Type B pancreatic cell (in vitro differentiated cells): ENCODE measurements at regions not wholly inside any gene's neighbourhood (a gene's known extent, or its start where the extent isn't known, plus 50 kb on each side); places are given as distances from the start of the nearest gene placed in this dataset.

Experiments
- DNase-seq: peaks from one replicate; pipeline ENCODE4 v3.0.0; 2021; ENCODE audit warnings: mixed read lengths; ENCODE audit not compliant: unreplicated experiment; ENCODE audit errors: extremely low spot score
- H3K27ac Mint-ChIP-seq: 2 replicates; pipeline ENCODE4 v1.8.0; 2021; ENCODE audit warnings: mild to moderate bottlenecking, mixed read lengths
- H3K27me3 Mint-ChIP-seq: 2 replicates; pipeline ENCODE4 v1.8.0; 2021; ENCODE audit warnings: mixed read lengths
- H3K36me3 Mint-ChIP-seq: 2 replicates; pipeline ENCODE4 v1.8.0; 2021; ENCODE audit warnings: mixed read lengths
- H3K4me1 Mint-ChIP-seq: one replicate; pipeline ENCODE4 v1.8.0; 2021; ENCODE audit warnings: mixed read lengths; ENCODE audit not compliant: unreplicated experiment
- H3K4me3 Mint-ChIP-seq: 2 replicates; pipeline ENCODE4 v1.8.0; 2021; ENCODE audit warnings: mild to moderate bottlenecking, mixed read lengths
- H3K9me3 Mint-ChIP-seq: 2 replicates; pipeline ENCODE4 v1.8.0; 2021; ENCODE audit warnings: mixed read lengths
- TF ChIP-seq, protein P1 (sequence below): fragments of 200-600 bp; sonication (generic); conservative IDR thresholded peaks from 2 replicates; pipeline ENCODE4 v1.5.0; 2021; ENCODE audit warnings: antibody characterized with exemption, mild to moderate bottlenecking

DNA sequence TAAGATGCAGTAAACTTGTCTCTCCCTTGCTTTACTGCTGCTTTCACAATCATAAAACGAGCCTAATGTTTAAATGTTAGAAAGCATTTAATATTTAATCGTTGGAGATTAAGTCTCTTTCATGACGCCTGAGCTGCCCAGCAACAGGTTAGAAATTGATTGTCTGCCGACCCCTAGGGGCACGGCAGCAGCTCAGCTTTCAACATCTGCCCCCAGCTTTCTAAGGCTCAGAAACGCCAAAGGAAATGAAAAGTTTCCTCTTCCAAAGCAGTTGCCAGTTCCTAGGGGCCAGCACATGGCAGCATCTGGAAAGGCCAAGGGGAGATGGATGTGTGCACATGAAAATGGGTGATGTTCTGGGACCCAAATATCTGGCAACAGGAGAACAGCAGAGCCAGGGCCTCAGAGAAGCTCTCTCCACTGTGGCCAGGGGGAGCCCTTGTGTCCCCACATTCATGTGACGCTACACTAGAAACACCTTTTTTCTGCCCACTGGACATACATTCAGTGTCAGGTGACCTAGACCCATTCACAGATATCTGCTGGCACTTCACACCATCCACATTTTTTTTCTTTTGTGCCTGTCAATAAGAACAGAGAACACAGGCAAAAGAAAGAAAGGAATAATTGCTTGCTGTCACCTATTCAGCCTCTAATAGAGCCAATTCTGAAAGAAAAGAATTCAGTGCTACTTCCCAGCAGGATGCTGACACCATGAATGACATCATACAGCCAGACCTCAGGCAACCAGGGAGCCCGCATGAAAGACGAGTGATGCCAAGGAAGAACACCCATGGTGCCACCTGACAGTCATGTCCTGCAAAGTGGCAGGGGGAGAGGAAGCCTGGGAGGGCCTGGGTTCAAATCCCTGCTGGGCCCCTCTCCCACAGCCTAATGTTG, 205.0 kb upstream of the TAS2R1 start:
- no peak for DNase-seq
- Mint-ChIP-seq H3K27ac (no peak overlapping the region), H3K27me3 (peaks cover 26% of the 10 kb centered on the region), H3K9me3 (no peaks in the 10 kb centered on the region), H3K4me3 (peak overlapping the region; percentile 62), H3K4me1 (peaks cover 39% of the 10 kb centered on the region), H3K36me3 (no peaks in the 10 kb centered on the region)
- TF ChIP-seq, protein P1, sequence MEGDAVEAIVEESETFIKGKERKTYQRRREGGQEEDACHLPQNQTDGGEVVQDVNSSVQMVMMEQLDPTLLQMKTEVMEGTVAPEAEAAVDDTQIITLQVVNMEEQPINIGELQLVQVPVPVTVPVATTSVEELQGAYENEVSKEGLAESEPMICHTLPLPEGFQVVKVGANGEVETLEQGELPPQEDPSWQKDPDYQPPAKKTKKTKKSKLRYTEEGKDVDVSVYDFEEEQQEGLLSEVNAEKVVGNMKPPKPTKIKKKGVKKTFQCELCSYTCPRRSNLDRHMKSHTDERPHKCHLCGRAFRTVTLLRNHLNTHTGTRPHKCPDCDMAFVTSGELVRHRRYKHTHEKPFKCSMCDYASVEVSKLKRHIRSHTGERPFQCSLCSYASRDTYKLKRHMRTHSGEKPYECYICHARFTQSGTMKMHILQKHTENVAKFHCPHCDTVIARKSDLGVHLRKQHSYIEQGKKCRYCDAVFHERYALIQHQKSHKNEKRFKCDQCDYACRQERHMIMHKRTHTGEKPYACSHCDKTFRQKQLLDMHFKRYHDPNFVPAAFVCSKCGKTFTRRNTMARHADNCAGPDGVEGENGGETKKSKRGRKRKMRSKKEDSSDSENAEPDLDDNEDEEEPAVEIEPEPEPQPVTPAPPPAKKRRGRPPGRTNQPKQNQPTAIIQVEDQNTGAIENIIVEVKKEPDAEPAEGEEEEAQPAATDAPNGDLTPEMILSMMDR = peak; percentile 31

DNA sequence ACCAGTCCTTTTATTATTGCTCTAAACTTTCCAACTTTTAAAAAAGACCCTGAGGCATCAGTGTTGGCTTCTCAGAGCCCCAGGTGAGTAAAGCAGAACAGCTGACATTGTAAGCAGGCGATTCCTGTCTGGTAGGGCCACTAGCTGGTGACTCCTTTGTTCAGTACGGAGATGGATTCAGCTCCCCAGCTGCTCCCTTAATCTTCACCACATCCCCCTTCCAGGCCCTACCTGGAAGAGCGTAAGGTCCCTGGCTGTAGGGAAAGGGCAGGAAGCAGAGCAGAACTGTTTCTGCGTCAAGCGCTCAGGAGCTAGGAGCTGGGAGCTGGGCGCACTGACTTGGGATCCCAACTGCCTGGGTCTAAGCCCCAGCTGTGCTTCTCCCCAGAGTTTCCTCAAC, 203.7 kb upstream of the TAS2R1 start:
- Mint-ChIP-seq H3K27ac (no peak overlapping the region), H3K4me3 (no peak overlapping the region), H3K27me3 (peaks cover 23% of the 10 kb centered on the region), H3K36me3 (no peaks in the 10 kb centered on the region), H3K4me1 (peaks cover 31% of the 10 kb centered on the region), H3K9me3 (no peaks in the 10 kb centered on the region)
- no peak for DNase-seq
- TF ChIP-seq, protein P1 = no peak

DNA sequence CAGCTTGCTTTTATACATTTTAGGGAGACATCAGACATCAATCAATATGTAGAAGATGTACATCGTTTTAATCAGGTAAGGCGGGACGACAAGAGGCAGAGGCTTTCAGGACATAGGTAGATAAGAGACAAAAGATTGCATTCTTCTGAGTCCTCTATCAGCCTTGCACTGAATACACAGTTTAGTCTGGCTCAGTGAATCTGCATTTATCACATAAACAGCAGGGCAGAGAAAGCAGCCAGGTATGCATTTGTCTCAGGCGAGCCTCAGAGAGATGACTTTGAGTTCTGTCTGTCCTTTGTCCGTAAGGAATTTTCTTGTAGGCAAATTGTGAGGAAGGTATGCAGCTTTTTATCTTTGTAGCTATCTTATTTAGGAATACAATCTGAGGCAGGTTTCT, 202.8 kb upstream of the TAS2R1 start:
- H3K27ac Mint-ChIP-seq = no peak overlapping the region
- TF ChIP-seq, protein P1 = no peak
- H3K4me1 Mint-ChIP-seq = peaks cover 29% of the 10 kb centered on the region
- H3K4me3 Mint-ChIP-seq = no peak overlapping the region
- DNase-seq = no peak
- H3K36me3 Mint-ChIP-seq = no peaks in the 10 kb centered on the region
- peaks cover 22% of the 10 kb centered on the region for H3K27me3 Mint-ChIP-seq
- no peaks in the 10 kb centered on the region for H3K9me3 Mint-ChIP-seq

DNA sequence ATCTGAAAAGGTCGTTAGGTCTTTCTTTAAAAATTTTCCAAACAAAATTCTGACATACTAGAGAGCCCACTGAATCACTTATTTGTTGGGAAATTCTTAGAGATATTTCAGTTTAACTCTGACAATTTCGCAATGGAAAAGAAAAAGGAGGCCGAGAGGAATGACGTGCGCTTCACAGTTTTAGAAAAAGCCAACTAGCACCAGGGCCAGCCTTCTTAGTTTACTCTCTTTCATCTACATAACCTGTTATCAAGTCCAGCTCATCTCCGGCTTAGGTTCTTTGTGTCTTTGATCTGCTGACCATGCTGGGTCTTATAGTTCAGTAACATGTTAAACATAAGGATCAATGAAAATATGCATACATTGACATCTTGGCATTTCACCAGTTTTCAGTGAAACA, 201.7 kb upstream of the TAS2R1 start:
- DNase-seq = no peak
- Mint-ChIP-seq H3K4me3 (no peak overlapping the region), H3K36me3 (no peaks in the 10 kb centered on the region), H3K27ac (no peak overlapping the region), H3K9me3 (no peaks in the 10 kb centered on the region), H3K27me3 (peaks cover 20% of the 10 kb centered on the region), H3K4me1 (peaks cover 25% of the 10 kb centered on the region)
- TF ChIP-seq, protein P1 = no peak

DNA sequence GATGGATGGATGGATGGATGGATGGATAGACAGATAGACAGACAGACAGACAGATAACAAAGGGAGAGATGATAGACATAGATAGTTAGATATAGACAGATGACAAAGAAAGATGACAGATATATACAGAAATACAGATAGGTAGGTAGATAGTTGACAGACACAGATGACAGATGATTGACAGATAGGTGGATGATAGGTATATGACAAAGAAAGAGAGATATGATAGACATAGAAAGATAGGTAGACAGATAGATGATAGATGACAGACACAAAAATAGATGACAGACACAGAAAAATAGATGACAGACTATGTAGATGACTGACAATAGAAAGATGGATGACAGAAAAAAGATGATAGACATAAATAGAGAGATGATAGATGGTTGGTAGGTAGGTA, 200.0 kb upstream of the TAS2R1 start:
- Mint-ChIP-seq H3K9me3 (no peaks in the 10 kb centered on the region), H3K4me1 (peaks cover 19% of the 10 kb centered on the region), H3K36me3 (no peaks in the 10 kb centered on the region), H3K27ac (no peak overlapping the region), H3K4me3 (no peak overlapping the region), H3K27me3 (peaks cover 16% of the 10 kb centered on the region)
- no peak for DNase-seq
- TF ChIP-seq, protein P1 = no peak
